Endothelial cell of umbilical vein (primary cell): ENCODE measurements at regions not wholly inside any gene's neighbourhood (a gene's known extent, or its start where the extent isn't known, plus 50 kb on each side); places are given as distances from the start of the nearest gene placed in this dataset.

Source experiments
- BruUV-seq: library from RNA; stranded (reverse); fragments of 400-500 nt; replicated peaks from 2 replicates; lab custom pipeline; 2021; lab: Mats Ljungman, UMichigan
- CTCF ChIA-PET: fragments of 300-600, 350-600 bp; sonication (Branson Sonifier 250); formaldehyde crosslinking; loops from one replicate; lab custom pipeline; 2021; ENCODE audit warnings: antibody characterized with exemption, inconsistent platforms; lab: Charles Lee
- POLR2A ChIA-PET: fragments of 300-600, 350-600 bp; sonication (Branson Sonifier 250); formaldehyde crosslinking; loops from one replicate; lab custom pipeline; 2021; ENCODE audit warnings: antibody characterized with exemption, inconsistent platforms; lab: Charles Lee
- DNase-seq: peaks from one replicate; pipeline ENCODE4 v3.0.0-alpha.2; 2011; ENCODE audit warnings: low read depth, low spot score
- FAIRE-seq: peaks from 2 replicates; lab custom pipeline; 2011; peaks lifted over from hg19 to GRCh38; lab: Jason Lieb, UNC
- H2AFZ ChIP-seq: 2 replicates; pipeline ENCODE4 v1.6.0; 2012; ENCODE audit warnings: low read depth, low read length, control low read depth, inconsistent platforms
- H3K27ac ChIP-seq: 2 replicates; pipeline ENCODE4 v1.5.1; 2011; ENCODE audit warnings: low read depth, mild to moderate bottlenecking, control low read depth, low read length, moderate library complexity; ENCODE audit not compliant: insufficient read depth
- H3K27me3 ChIP-seq, 2 experiments: 2 replicates each; pipeline versions ENCODE4 v1.6.0 to v1.6.1; 2011; ENCODE audit warnings: low read length in 2 of 2, mixed read lengths in 1 of 2; ENCODE audit not compliant: control insufficient read depth in 2 of 2, insufficient read depth in 2 of 2
- H3K36me3 ChIP-seq, 2 experiments: 2 replicates in 1 of 2; 3 replicates in 1 of 2; pipeline ENCODE4 v1.5.1; 2011; ENCODE audit warnings: low read length in 2 of 2, mild to moderate bottlenecking in 1 of 2, moderate library complexity in 1 of 2; ENCODE audit not compliant: control insufficient read depth in 2 of 2, insufficient read depth in 2 of 2; ENCODE audit errors: extremely low read depth in 1 of 2
- H3K4me1 ChIP-seq: 3 replicates; pipeline ENCODE4 v1.5.1; 2011; ENCODE audit warnings: mild to moderate bottlenecking, low read length; ENCODE audit not compliant: control insufficient read depth, insufficient read depth; ENCODE audit errors: extremely low read depth
- H3K4me2 ChIP-seq: 2 replicates; pipeline ENCODE4 v1.6.1; 2011; ENCODE audit warnings: low read length, control low read depth, mixed read lengths; ENCODE audit not compliant: insufficient read depth
- H3K4me3 ChIP-seq, 3 experiments: fragments of 200-600 bp in 1 of 3; sonication (generic), shearing (Covaris generic) in 1 of 3; replicated peaks in 1 of 3; 2 replicates each; pipeline ENCODE4 v1.5.1; 2011 to 2016; ENCODE audit warnings: control low read depth in 3 of 3, low read length in 3 of 3, mild to moderate bottlenecking in 2 of 3, inconsistent platforms in 1 of 3, low read depth in 1 of 3, moderate library complexity in 1 of 3; ENCODE audit not compliant: insufficient read depth in 1 of 3
- H3K79me2 ChIP-seq: 2 replicates; pipeline ENCODE4 v1.6.0; 2012; ENCODE audit warnings: low read length, inconsistent platforms; ENCODE audit not compliant: control insufficient read depth, insufficient read depth
- H3K9ac ChIP-seq: replicated peaks from 2 replicates; pipeline ENCODE3; 2011; ENCODE audit warnings: low read length, control low read depth; ENCODE audit not compliant: insufficient read depth; ENCODE audit errors: extremely low read depth
- H3K9me1 ChIP-seq: replicated peaks from 3 replicates; pipeline ENCODE4 v1.6.0; 2011; ENCODE audit warnings: mild to moderate bottlenecking, low read length; ENCODE audit not compliant: control insufficient read depth, insufficient read depth; ENCODE audit errors: extremely low read depth
- H3K9me3 ChIP-seq: replicated peaks from 2 replicates; pipeline ENCODE4 v1.5.1; 2012; ENCODE audit warnings: low read length, inconsistent platforms; ENCODE audit not compliant: control insufficient read depth, insufficient read depth
- H4K20me1 ChIP-seq: replicated peaks from 2 replicates; pipeline ENCODE3; 2011; ENCODE audit warnings: mild to moderate bottlenecking, low read length; ENCODE audit not compliant: control insufficient read depth, insufficient read depth; ENCODE audit errors: extremely low read depth
- FOS ChIP-seq: IDR thresholded peaks from 2 replicates; pipeline ENCODE4 v1.6.1; 2011; ENCODE audit warnings: mild to moderate bottlenecking, low read length, moderate library complexity, borderline replicate concordance; ENCODE audit not compliant: insufficient read depth
- GATA2 ChIP-seq: IDR thresholded peaks from 2 replicates; pipeline ENCODE4 v1.7.0; 2011; ENCODE audit warnings: low read depth, mild to moderate bottlenecking, moderate library complexity, mixed read lengths, low read length; ENCODE audit not compliant: insufficient read length, insufficient read depth
- JUN ChIP-seq: IDR thresholded peaks from 2 replicates; pipeline ENCODE4 v1.6.1; 2011; ENCODE audit warnings: borderline replicate concordance, low read depth; ENCODE audit not compliant: insufficient read length, insufficient read depth
- MYC ChIP-seq: IDR thresholded peaks from one replicate; pipeline ENCODE4 v1.6.1; 2011; ENCODE audit warnings: mild to moderate bottlenecking, low read depth, low read length
- POLR2A ChIP-seq: IDR thresholded peaks from 2 replicates; pipeline ENCODE4 v1.6.1; 2012; ENCODE audit warnings: low read depth, mild to moderate bottlenecking, control low read depth, low read length
- dilution Hi-C: fragments of 300-500 bp; cut with MboI; formaldehyde crosslinking; loops from one replicate; pipeline ENCODE4 v1.15.0; 2019; ENCODE audit warnings: low sequenced_read_pairs; ENCODE audit not compliant: extremely low pct_ligation_motif_present
- intact Hi-C: fragments of 100-400 bp; cut with micrococcal nuclease; formaldehyde crosslinking; loops from one replicate; pipeline ENCODE4 v1.10.0; 2022
- TF ChIP-seq, protein P1 (sequence below), 2 donors: IDR thresholded peaks; 1 replicate in 1 of 2; 2 replicates in 1 of 2; pipeline ENCODE4 v1.5.1; 2011; ENCODE audit warnings: low read length in 2 of 2, mild to moderate bottlenecking in 2 of 2, moderate library complexity in 2 of 2, control low read depth in 1 of 2, inconsistent platforms in 1 of 2, low read depth in 1 of 2; ENCODE audit not compliant: insufficient read depth in 1 of 2; ENCODE audit errors: extremely low read depth in 1 of 2
- TF ChIP-seq, protein P2 (sequence below): IDR thresholded peaks from 2 replicates; pipeline ENCODE4 v1.6.1; 2011; ENCODE audit not compliant: insufficient read depth, insufficient read length

DNA sequence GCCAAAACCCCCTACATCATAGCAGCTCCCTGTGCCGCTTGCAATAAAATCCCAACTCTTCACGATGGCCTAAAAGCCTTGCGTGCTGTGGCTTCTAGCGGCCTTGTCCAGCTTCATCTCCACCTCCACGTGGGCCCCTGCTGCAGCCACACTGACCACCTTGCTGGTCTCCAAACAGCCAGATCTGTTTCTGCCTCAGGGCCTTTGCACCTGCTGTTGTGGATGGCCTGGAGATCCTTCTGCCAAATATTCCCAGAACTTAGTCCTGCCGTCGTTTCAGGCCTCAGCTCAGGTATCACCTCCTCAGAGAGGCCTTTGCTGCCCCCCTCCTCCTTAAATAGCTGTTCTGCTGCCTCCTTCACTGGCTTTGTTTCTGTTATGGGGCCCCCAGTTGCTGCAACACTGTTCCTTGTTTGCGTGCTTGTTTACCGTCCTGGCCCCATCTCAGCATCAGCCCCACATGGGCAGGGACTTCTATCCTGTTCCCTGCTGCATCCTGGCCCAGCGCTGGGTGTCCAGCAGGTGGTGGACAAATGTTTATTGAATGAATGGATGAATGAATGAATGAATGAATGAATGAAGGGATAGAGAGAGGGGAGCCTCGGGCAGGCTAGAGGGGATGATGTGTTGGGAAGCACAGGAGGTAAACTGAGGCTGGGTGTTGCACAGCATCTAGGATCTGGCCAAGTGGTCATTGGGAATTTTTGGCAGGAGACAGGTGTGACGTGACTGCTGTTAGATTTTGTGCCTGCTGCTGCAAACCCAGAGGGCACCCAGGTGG lies 171.0 kb upstream of the GSE1 start:
- H3K9ac ChIP-seq = no peak overlapping the region
- DNase-seq (no peak), FAIRE-seq (no peak)
- BruUV-seq = no TSS peak
- POLR2A ChIA-PET = no interaction called here
- H3K4me3 ChIP-seq = no peak overlapping the region
- H3K36me3 ChIP-seq = no peaks in the 10 kb centered on the region
- intact Hi-C loops (no loop called here), dilution Hi-C loops (no loop called here)
- no peaks in the 10 kb centered on the region for H3K79me2 ChIP-seq
- no peak overlapping the region for H3K27ac ChIP-seq
- CTCF ChIA-PET = interaction anchor here (1.5 kb wide), 1 partner anchor 9 kb away, joined by 3 read pairs; no protein-coding TSS in a partner anchor
- H3K4me2 ChIP-seq = no peak overlapping the region
- no peaks in the 10 kb centered on the region for H3K9me3 ChIP-seq
- H2AFZ ChIP-seq = no peak overlapping the region
- no peaks in the 10 kb centered on the region for H4K20me1 ChIP-seq
- no peaks in the 10 kb centered on the region for H3K4me1 ChIP-seq
- TF ChIP-seq, protein P1, sequence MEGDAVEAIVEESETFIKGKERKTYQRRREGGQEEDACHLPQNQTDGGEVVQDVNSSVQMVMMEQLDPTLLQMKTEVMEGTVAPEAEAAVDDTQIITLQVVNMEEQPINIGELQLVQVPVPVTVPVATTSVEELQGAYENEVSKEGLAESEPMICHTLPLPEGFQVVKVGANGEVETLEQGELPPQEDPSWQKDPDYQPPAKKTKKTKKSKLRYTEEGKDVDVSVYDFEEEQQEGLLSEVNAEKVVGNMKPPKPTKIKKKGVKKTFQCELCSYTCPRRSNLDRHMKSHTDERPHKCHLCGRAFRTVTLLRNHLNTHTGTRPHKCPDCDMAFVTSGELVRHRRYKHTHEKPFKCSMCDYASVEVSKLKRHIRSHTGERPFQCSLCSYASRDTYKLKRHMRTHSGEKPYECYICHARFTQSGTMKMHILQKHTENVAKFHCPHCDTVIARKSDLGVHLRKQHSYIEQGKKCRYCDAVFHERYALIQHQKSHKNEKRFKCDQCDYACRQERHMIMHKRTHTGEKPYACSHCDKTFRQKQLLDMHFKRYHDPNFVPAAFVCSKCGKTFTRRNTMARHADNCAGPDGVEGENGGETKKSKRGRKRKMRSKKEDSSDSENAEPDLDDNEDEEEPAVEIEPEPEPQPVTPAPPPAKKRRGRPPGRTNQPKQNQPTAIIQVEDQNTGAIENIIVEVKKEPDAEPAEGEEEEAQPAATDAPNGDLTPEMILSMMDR (IDR thresholded peaks at IDR 0.05; ENCODE audit: extremely low read depth in 1 of 2, insufficient read depth in 1 of 2, low read depth in 1 of 2, low read length in 2 of 2) = no peak
- TF ChIP-seq GATA2 = no peak
- no peak for TF ChIP-seq POLR2A
- no peak for TF ChIP-seq FOS
- TF ChIP-seq, protein P2, sequence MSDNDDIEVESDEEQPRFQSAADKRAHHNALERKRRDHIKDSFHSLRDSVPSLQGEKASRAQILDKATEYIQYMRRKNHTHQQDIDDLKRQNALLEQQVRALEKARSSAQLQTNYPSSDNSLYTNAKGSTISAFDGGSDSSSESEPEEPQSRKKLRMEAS = no peak
- no peak for TF ChIP-seq JUN
- no peak for TF ChIP-seq MYC
- no peaks in the 10 kb centered on the region for H3K9me1 ChIP-seq
- H3K27me3 ChIP-seq = no peaks in the 10 kb centered on the region
